ENCODE measurements at regions not wholly inside any gene's neighbourhood (a gene's known extent, or its start where the extent isn't known, plus 50 kb on each side); places are given as distances from the start of the nearest gene placed in this dataset.

- CTCF ChIA-PET (ENCODE audit: partially characterized antibody), result interaction anchor here (12.3 kb wide), 1 partner anchor 253 kb away, joined by 234 read pairs; no protein-coding TSS in a partner anchor
- Histone ChIP-seq H3K36me3 (ENCODE audit: insufficient read depth, low read length) (no peaks in the 10 kb centered on the region), H3K27ac (ENCODE audit: low read depth, low read length) (no peak overlapping the region), H3K9me3 (ENCODE audit: control insufficient read depth in 1 of 2, low read length in 2 of 2) (no peaks in the 10 kb centered on the region), H3K4me1 (ENCODE audit: insufficient read depth, low read length) (peaks cover 1% of the 10 kb centered on the region), H3K27me3 (ENCODE audit: insufficient read depth, low read length) (no peaks in the 10 kb centered on the region), H3K4me3 (ENCODE audit: low read length in 2 of 2) (no peak overlapping the region)
- H3K36me3 Mint-ChIP-seq, result peaks cover 0 to 2% of the 10 kb centered on the region in 2 donors
- no peak for DNase-seq
- POLR2A ChIA-PET (ENCODE audit: partially characterized antibody), result no interaction called here
- H3K27ac Mint-ChIP-seq, result no peak overlapping the region
- H3K4me1 Mint-ChIP-seq, result peaks cover 3 to 7% (median 6%) of the 10 kb centered on the region in 4 donors
- H3K27me3 Mint-ChIP-seq, result peaks cover 10 to 12% of the 10 kb centered on the region in 2 donors
- no peak overlapping the region for H3K4me3 Mint-ChIP-seq
- no peaks in the 10 kb centered on the region for H3K9me3 Mint-ChIP-seq
- intact Hi-C loops (cut with micrococcal nuclease), result no loop called here
Measured at GRCh38 chr2:126781206-126781605, 117.5 kb upstream of the TEX51 start.

GRCh38 chr2:126781806-126782205 is 116.9 kb upstream of the TEX51 start:
- H3K4me1 ChIP-seq (ENCODE audit: insufficient read depth, low read length), result no peaks in the 10 kb centered on the region
- DNase-seq, result no peak
- H3K4me3 Mint-ChIP-seq, result no peak overlapping the region
- no peak overlapping the region for H3K4me3 ChIP-seq (ENCODE audit: low read length in 2 of 2)
- peaks cover 10 to 12% of the 10 kb centered on the region in 2 donors for H3K27me3 Mint-ChIP-seq
- H3K36me3 Mint-ChIP-seq, result peaks cover 0 to 2% of the 10 kb centered on the region in 2 donors
- no peaks in the 10 kb centered on the region for H3K9me3 ChIP-seq (ENCODE audit: control insufficient read depth in 1 of 2, low read length in 2 of 2)
- ChIA-PET POLR2A (ENCODE audit: partially characterized antibody) (no interaction called here), CTCF (ENCODE audit: partially characterized antibody) (interaction anchor here (12.3 kb wide), 1 partner anchor 253 kb away, joined by 234 read pairs; no protein-coding TSS in a partner anchor)
- no peaks in the 10 kb centered on the region for H3K36me3 ChIP-seq (ENCODE audit: insufficient read depth, low read length)
- H3K4me1 Mint-ChIP-seq, result peaks cover 3 to 6% (median 4%) of the 10 kb centered on the region in 4 donors
- H3K27ac Mint-ChIP-seq, result no peak overlapping the region
- no peaks in the 10 kb centered on the region for H3K27me3 ChIP-seq (ENCODE audit: insufficient read depth, low read length)
- intact Hi-C loops (cut with micrococcal nuclease), result no loop called here
- H3K9me3 Mint-ChIP-seq, result no peaks in the 10 kb centered on the region
- H3K27ac ChIP-seq (ENCODE audit: low read depth, low read length), result no peak overlapping the region

GRCh38 chr2:126782648-126783047 is 116.0 kb upstream of the TEX51 start:
- POLR2A ChIA-PET (ENCODE audit: partially characterized antibody), result no interaction called here
- H3K4me3 ChIP-seq (ENCODE audit: low read length in 2 of 2), result no peak overlapping the region
- Mint-ChIP-seq H3K27ac (no peak overlapping the region), H3K4me3 (no peak overlapping the region), H3K9me3 (no peaks in the 10 kb centered on the region), H3K27me3 (peaks cover 9 to 12% of the 10 kb centered on the region in 2 donors), H3K4me1 (no peaks in the 10 kb centered on the region), H3K36me3 (no peaks in the 10 kb centered on the region)
- H3K27ac ChIP-seq (ENCODE audit: low read depth, low read length), result no peak overlapping the region
- no peaks in the 10 kb centered on the region for H3K36me3 ChIP-seq (ENCODE audit: insufficient read depth, low read length)
- no peak for DNase-seq
- CTCF ChIA-PET (ENCODE audit: partially characterized antibody), result interaction anchor here (0.5 to 12.3 kb wide), 2 partner anchors 247 to 254 kb away, joined by 3 to 234 read pairs; no protein-coding TSS in a partner anchor
- no peaks in the 10 kb centered on the region for H3K9me3 ChIP-seq (ENCODE audit: control insufficient read depth in 1 of 2, low read length in 2 of 2)
- intact Hi-C loops (cut with micrococcal nuclease), result no loop called here
- no peaks in the 10 kb centered on the region for H3K27me3 ChIP-seq (ENCODE audit: insufficient read depth, low read length)
- no peaks in the 10 kb centered on the region for H3K4me1 ChIP-seq (ENCODE audit: insufficient read depth, low read length)

GRCh38 chr2:126783341-126783740 is 115.3 kb upstream of the TEX51 start:
- H3K4me1 ChIP-seq (ENCODE audit: insufficient read depth, low read length), result no peaks in the 10 kb centered on the region
- no peaks in the 10 kb centered on the region for H3K36me3 Mint-ChIP-seq

GRCh38 chr2:126784045-126784444 is 114.6 kb upstream of the TEX51 start:
- CTCF ChIA-PET (ENCODE audit: partially characterized antibody), result interaction anchor here (0.9 kb wide), 2 partner anchors 9 to 256 kb away, joined by 3 read pairs; no protein-coding TSS in a partner anchor
- intact Hi-C loops (cut with micrococcal nuclease), result no loop called here
- peaks cover 9 to 10% of the 10 kb centered on the region in 2 donors for H3K27me3 Mint-ChIP-seq
- Histone ChIP-seq H3K4me3 (ENCODE audit: low read length in 2 of 2) (no peak overlapping the region), H3K27ac (ENCODE audit: low read depth, low read length) (no peak overlapping the region), H3K9me3 (ENCODE audit: control insufficient read depth in 1 of 2, low read length in 2 of 2) (no peaks in the 10 kb centered on the region), H3K27me3 (ENCODE audit: insufficient read depth, low read length) (no peaks in the 10 kb centered on the region), H3K4me1 (ENCODE audit: insufficient read depth, low read length) (no peaks in the 10 kb centered on the region), H3K36me3 (ENCODE audit: insufficient read depth, low read length) (no peaks in the 10 kb centered on the region)
- POLR2A ChIA-PET (ENCODE audit: partially characterized antibody), result no interaction called here
- no peak overlapping the region for H3K4me3 Mint-ChIP-seq
- H3K4me1 Mint-ChIP-seq, result no peaks in the 10 kb centered on the region
- no peak overlapping the region for H3K27ac Mint-ChIP-seq
- DNase-seq, result no peak
- H3K36me3 Mint-ChIP-seq, result no peaks in the 10 kb centered on the region
- H3K9me3 Mint-ChIP-seq, result no peaks in the 10 kb centered on the region

More at GRCh38 chr2:126783341-126783740, 115.3 kb upstream of the TEX51 start:
- no peak overlapping the region for H3K4me3 Mint-ChIP-seq
- ChIA-PET POLR2A (ENCODE audit: partially characterized antibody) (no interaction called here), CTCF (ENCODE audit: partially characterized antibody) (interaction anchor here (0.9 to 12.3 kb wide), 2 partner anchors 8 to 255 kb away, joined by 3 to 234 read pairs; no protein-coding TSS in a partner anchor)
- H3K27me3 Mint-ChIP-seq, result peaks cover 9 to 12% of the 10 kb centered on the region in 2 donors
- H3K27ac Mint-ChIP-seq, result no peak overlapping the region
- no peaks in the 10 kb centered on the region for H3K4me1 Mint-ChIP-seq
- Histone ChIP-seq H3K9me3 (ENCODE audit: control insufficient read depth in 1 of 2, low read length in 2 of 2) (no peaks in the 10 kb centered on the region), H3K4me3 (ENCODE audit: low read length in 2 of 2) (no peak overlapping the region), H3K27me3 (ENCODE audit: insufficient read depth, low read length) (no peaks in the 10 kb centered on the region), H3K36me3 (ENCODE audit: insufficient read depth, low read length) (no peaks in the 10 kb centered on the region), H3K27ac (ENCODE audit: low read depth, low read length) (no peak overlapping the region)
- no peak for DNase-seq
- no peaks in the 10 kb centered on the region for H3K9me3 Mint-ChIP-seq
- intact Hi-C loops (cut with micrococcal nuclease), result no loop called here

- ChIA-PET POLR2A (ENCODE audit: partially characterized antibody) (no interaction called here), CTCF (ENCODE audit: partially characterized antibody) (interaction anchor here (0.9 kb wide), 1 partner anchor 256 kb away, joined by 3 read pairs; no protein-coding TSS in a partner anchor)
- no peak overlapping the region for H3K27ac ChIP-seq (ENCODE audit: low read depth, low read length)
- no peaks in the 10 kb centered on the region for H3K36me3 ChIP-seq (ENCODE audit: insufficient read depth, low read length)
- DNase-seq, result no peak
- Mint-ChIP-seq H3K27ac (no peak overlapping the region), H3K36me3 (no peaks in the 10 kb centered on the region), H3K4me3 (no peak overlapping the region), H3K9me3 (no peaks in the 10 kb centered on the region), H3K27me3 (peaks cover 9% of the 10 kb centered on the region in 2 donors), H3K4me1 (no peaks in the 10 kb centered on the region)
- no peaks in the 10 kb centered on the region for H3K27me3 ChIP-seq (ENCODE audit: insufficient read depth, low read length)
- no peaks in the 10 kb centered on the region for H3K4me1 ChIP-seq (ENCODE audit: insufficient read depth, low read length)
- H3K9me3 ChIP-seq (ENCODE audit: control insufficient read depth in 1 of 2, low read length in 2 of 2), result no peaks in the 10 kb centered on the region
- no peak overlapping the region for H3K4me3 ChIP-seq (ENCODE audit: low read length in 2 of 2)
- intact Hi-C loops (cut with micrococcal nuclease), result no loop called here
Measured at GRCh38 chr2:126784621-126785020, 114.1 kb upstream of the TEX51 start.

- ChIA-PET POLR2A (ENCODE audit: partially characterized antibody) (no interaction called here), CTCF (ENCODE audit: partially characterized antibody) (interaction anchor here (0.9 kb wide), 1 partner anchor 257 kb away, joined by 3 read pairs; no protein-coding TSS in a partner anchor)
- H3K27me3 ChIP-seq (ENCODE audit: insufficient read depth, low read length), result no peaks in the 10 kb centered on the region
- Mint-ChIP-seq H3K36me3 (no peaks in the 10 kb centered on the region), H3K27me3 (peaks cover 9% of the 10 kb centered on the region in 2 donors), H3K4me1 (no peaks in the 10 kb centered on the region), H3K4me3 (no peak overlapping the region), H3K9me3 (no peaks in the 10 kb centered on the region), H3K27ac (no peak overlapping the region)
- no peak for DNase-seq
- no peak overlapping the region for H3K4me3 ChIP-seq (ENCODE audit: low read length in 2 of 2)
- H3K9me3 ChIP-seq (ENCODE audit: control insufficient read depth in 1 of 2, low read length in 2 of 2), result no peaks in the 10 kb centered on the region
- intact Hi-C loops (cut with micrococcal nuclease), result no loop called here
- no peaks in the 10 kb centered on the region for H3K36me3 ChIP-seq (ENCODE audit: insufficient read depth, low read length)
- H3K27ac ChIP-seq (ENCODE audit: low read depth, low read length), result no peak overlapping the region
- no peaks in the 10 kb centered on the region for H3K4me1 ChIP-seq (ENCODE audit: insufficient read depth, low read length)
Measured at GRCh38 chr2:126785236-126785635, 113.5 kb upstream of the TEX51 start.

All from CD4-positive, alpha-beta memory T cell (primary cell).